ENCODE measurements at regions not wholly inside any gene's neighbourhood (a gene's known extent, or its start where the extent isn't known, plus 50 kb on each side); places are given as distances from the start of the nearest gene placed in this dataset.
"Not testable (repeated sequence)": the region's sequence is repeated elsewhere in the genome, so short reads cannot be mapped to it uniquely, and the experiment has no call there.

DNA sequence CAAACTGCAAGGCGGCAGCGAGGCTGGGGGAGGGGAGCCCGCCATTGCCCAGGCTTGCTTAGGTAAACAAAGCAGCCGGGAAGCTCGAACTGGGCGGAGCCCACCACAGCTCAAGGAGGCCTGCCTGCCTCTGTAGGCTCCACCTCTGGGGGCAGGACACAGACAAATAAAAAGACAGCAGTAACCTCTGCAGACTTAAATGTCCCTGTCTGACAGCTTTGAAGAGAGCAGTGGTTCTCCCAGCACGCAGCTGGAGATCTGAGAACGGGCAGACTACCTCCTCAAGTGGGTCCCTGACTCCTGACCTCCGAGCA, 375.1 kb upstream of the NPVF start:
- not testable (repeated sequence) for TF ChIP-seq POLR2AphosphoS5 (IDR thresholded peaks at IDR 0.05)
- TF ChIP-seq, protein P1, sequence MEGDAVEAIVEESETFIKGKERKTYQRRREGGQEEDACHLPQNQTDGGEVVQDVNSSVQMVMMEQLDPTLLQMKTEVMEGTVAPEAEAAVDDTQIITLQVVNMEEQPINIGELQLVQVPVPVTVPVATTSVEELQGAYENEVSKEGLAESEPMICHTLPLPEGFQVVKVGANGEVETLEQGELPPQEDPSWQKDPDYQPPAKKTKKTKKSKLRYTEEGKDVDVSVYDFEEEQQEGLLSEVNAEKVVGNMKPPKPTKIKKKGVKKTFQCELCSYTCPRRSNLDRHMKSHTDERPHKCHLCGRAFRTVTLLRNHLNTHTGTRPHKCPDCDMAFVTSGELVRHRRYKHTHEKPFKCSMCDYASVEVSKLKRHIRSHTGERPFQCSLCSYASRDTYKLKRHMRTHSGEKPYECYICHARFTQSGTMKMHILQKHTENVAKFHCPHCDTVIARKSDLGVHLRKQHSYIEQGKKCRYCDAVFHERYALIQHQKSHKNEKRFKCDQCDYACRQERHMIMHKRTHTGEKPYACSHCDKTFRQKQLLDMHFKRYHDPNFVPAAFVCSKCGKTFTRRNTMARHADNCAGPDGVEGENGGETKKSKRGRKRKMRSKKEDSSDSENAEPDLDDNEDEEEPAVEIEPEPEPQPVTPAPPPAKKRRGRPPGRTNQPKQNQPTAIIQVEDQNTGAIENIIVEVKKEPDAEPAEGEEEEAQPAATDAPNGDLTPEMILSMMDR (IDR thresholded peaks at IDR 0.05) = not testable (repeated sequence)

All from gastroesophageal sphincter (tissue), 3 donors.